ENCODE measurements at regions not wholly inside any gene's neighbourhood (a gene's known extent, or its start where the extent isn't known, plus 50 kb on each side); places are given as distances from the start of the nearest gene placed in this dataset.

DNA sequence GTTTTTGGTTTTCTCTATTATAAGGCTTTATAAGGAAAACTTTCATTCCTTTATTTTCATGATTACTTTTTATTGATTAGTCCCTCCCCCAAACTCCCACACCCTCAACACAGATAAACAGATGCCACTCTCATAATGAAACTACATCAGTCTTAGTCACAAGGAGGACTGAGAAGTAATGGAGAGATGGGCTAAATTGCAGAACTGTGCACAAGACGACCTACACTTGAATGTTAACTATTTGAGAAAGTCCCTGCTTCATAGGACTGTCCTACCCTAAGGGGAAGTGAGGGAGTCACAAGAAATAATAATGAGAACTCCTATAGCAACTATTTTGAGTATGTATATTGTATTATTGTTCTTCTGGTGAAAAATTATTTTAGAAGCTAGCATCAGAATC is 360.8 kb downstream of the RBM43 start:
- DNase-seq (ENCODE audit: low spot score), result no peak

GRCh38 chr2:150895968-150896367 is 365.7 kb downstream of the RBM43 start:
- no peak for DNase-seq (ENCODE audit: low spot score)

DNA sequence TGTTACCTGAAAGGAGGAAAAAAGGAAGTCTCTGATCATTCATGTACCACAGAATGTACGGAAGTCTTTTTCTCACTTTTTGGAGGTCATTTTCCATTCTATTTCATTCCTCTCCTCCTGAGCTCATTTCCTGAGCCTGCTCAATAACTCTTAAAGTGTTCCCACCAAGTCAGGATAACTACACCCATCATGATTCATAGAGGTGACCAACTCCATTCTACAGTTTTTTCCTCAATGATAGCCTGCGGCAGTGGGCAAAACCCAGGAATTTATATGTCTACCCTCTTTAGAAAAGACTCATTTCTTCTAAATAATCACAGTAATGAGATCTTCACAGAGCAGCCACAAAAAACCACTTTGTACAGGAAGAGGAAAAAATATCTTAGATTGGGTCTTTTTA is 372.5 kb downstream of the RBM43 start:
- no peak for DNase-seq (ENCODE audit: low spot score)

DNA sequence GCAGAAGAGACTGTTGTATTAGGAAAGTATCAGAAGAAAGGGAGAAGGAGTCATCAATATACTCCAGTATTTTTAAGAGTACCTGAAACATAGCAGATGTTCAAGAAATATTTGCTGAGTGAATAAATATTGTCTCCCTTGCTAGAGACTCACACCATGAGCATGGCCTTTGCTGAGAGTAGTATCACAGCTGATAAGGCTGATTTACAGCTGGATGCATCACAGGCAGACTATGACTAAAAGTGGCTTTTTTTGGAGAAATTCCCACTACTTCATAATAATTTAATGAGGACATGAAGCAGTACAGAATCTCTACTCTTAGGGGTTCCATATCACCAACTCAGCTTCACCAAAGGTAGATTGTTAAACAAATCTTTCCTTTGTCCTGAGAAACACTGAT is 373.3 kb downstream of the RBM43 start:
- DNase-seq (ENCODE audit: low spot score), result no peak

DNA sequence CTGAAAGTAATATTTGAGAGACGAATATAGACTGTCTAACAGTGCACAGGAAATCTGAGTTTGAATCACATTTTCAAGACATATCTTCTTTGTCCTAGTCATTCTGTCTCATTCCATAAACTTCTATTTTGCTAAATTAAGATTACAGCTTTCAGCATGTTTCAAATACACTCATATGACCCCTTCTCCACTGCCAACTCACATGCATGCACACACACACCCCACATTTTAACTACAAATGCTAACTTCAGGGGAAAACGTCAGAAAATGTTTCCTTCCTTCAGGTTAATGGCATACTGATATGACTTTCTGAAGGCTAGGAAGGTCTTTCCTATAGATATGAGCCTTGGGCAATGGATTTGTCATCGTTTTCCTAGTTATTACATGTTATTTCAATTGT is 373.7 kb downstream of the RBM43 start:
- DNase-seq (ENCODE audit: low spot score), result no peak

DNA sequence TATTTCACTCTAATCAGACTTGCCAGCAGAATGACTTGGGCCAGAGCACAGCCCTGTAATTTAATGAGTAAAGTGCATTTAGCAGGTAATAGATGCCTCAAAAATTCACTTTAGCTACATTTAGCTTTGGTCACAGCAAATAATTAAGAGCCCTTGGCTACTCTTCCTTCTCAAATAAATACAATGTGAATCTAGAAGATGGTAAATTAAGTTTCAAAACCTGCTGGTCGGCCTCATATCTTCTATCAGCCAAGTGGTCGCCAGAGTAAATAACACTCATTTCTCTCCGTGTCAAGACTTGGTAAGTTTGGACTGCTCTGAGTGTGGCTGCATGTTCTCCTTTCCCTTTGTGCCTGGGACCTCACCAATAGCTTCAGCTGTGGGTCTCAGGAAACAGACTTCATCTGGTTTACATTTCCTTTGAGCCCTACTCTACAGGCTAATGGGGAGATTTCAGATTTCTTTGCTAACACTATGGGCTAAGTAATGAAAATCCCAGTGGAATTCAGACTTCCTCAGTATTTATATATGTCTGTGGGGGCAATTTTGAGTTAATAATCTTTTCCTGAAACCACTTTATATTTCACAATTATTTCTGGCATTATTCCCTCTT is 375.8 kb downstream of the RBM43 start:
- DNase-seq (ENCODE audit: low spot score), result no peak

DNA sequence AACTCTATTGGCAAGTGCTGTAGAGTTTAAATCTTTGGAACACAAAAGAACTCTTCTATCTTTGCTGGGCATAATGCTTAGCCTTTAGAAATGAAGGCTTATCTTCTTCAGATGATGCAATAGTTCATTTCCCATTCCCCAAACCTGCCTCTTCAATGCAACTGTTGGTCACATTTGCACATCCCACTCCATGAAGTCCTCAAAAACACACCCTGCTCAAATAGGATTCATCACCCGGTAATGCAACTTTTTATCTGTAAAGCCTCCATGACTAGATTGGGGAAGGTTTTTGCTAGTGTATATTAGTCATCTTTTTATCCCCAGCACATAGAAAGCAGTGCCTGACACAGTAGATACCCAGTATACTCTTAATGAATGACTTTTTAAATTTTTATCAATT is 376.4 kb downstream of the RBM43 start:
- no peak for DNase-seq (ENCODE audit: low spot score)

GRCh38 chr2:150883613-150883895 is 378.1 kb downstream of the RBM43 start:
- DNase-seq (ENCODE audit: low spot score), result no peak

DNA sequence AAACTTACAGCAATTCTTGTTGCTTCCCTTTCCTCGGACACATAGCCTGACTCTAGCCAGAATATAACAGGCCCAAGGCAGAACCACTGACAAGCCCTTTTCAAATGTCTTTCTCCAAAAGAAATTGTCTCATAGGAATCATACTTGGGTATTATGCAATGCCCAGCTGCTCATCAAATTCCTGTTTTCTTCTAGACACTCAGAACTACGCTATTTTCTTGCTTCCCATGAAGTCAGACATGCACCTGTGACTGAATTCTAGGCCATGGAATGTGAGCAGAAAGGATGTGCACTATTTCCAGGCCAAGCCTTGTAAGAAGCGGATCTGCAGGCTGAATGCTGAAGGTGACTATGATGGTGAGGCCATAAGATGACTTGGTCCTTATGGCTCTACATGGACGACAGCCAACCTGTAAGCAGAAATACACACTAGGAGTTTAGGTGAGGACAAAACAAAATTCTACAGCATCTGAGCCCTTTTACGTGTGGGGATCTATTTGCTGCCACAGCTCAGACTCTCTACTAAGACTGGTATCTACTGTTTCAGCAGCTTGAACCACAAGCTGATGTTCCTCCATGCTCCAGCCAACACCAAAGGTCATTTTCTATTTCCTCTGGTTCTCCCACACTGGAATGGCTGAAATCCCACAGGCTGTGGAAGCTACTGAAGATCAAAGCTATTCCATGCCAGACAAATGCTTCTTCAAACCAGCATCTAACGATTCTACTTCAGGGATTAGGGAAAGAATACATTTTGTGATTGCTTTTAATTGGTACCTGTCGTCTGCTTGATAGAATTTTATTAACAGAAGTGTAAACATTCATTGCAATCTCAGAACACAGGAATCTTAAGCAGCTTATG is 378.7 kb downstream of the RBM43 start:
- DNase-seq (ENCODE audit: low spot score), result no peak

DNA sequence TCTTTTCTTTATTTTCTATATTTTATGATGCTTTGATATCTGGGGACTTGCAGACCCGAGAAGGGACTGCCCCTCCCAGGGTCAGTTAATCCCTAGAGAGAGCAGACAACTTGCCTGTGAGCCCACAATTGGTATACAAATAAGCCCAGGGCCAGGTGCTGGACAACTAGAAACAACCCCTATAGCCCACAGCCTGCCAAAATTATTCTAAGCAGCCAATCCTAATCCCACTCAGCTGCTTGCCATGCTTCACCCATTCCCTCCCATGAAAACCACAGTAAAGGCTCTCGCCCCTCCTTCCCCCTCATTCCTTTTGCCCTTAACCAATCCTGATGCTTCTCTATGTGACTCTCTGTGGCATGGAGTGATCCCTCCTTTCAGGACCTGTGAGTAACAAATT is 380.7 kb downstream of the RBM43 start:
- DNase-seq (ENCODE audit: low spot score), result no peak

- no peak for DNase-seq (ENCODE audit: low spot score)
Measured at GRCh38 chr2:150878356-150878755, 383.3 kb downstream of the RBM43 start.

DNA sequence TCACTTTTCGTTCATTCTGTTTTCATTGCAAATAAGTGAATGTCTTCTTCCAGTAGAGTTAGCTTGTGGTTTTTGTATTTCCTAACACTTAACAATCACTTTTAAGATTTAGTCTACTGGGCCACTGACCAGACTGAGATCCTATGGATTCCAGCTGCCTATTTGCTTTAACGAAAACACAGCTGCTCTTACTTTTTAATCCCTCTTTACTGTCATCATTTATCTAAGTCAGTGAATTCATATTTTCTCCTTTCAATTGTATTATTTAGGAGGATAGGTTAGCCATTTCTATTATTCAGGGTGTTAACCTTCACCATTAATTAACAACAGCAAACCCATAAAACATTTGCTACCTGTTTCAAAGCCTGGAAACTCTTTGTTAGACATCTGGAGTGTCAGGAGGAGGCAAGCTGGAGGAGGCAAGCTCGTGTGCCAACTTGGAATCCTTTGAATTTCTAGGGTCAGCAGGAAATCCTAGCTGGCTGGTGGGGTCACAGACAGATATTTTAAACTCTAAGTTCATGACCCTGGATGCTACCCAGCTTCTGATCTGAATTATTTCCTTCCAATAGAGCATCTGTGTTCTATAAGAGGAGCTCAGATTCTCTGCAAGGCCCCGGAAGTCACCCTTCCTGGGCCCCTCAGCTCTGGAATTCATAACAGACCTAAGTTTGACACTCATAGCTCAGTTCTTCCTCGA is 385.3 kb downstream of the RBM43 start:
- DNase-seq (ENCODE audit: low spot score), result no peak

- DNase-seq (ENCODE audit: low spot score), result no peak
Measured at GRCh38 chr2:150873396-150873772, 385.9 kb upstream of the RND3 start.

GRCh38 chr2:150872756-150873395 is 385.4 kb upstream of the RND3 start:
- no peak for DNase-seq (ENCODE audit: low spot score)

GRCh38 chr2:150866431-150866830 is 379.0 kb upstream of the RND3 start:
- no peak for DNase-seq (ENCODE audit: low spot score)

DNA sequence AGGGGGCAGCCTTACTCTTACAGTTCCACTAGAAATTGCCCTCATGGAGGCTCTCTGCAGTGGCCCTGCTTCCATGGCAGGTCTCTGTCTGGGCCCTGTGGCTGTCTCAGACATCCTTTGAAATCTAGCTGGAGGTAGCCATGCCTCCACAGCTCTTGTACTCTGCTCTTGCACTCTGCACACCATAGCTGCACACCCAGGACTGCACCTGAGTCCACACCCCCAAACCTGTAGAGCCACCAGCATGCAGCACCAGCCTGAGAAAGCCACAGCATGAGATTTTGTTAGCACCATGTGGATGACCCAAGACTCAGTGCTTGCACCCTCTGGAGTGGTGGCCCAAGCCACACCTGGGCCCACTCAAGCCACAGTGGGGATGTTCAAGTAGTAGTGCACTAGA is 376.2 kb upstream of the RND3 start:
- DNase-seq (ENCODE audit: low spot score), result no peak

DNA sequence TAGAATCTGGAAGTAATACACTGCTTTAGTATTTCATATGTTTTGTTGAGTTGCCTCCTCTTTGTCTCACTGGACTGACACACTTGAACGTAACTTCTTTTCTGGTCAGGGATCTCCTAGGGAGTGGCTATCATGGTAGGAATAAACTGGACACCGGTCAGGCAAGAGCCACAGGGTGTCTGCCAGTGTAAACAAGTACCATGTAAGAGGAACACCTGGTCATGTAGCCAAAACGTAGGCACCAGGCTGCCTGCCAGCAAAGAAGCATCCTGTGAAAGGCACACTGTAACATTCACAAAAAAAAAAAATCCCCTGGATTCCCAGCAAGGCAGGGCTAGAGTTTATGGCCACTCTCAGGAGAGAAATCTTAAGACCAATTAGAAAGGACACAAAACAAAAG is 372.8 kb upstream of the RND3 start:
- DNase-seq (ENCODE audit: low spot score), result no peak

GRCh38 chr2:150859877-150860276 is 372.4 kb upstream of the RND3 start:
- DNase-seq (ENCODE audit: low spot score), result no peak

- DNase-seq (ENCODE audit: low spot score), result no peak
Measured at GRCh38 chr2:150859162-150859561, 371.7 kb upstream of the RND3 start.

GRCh38 chr2:150858382-150858781 is 370.9 kb upstream of the RND3 start:
- no peak for DNase-seq (ENCODE audit: low spot score)

- no peak for DNase-seq (ENCODE audit: low spot score)
Measured at GRCh38 chr2:150856596-150857281, 369.3 kb upstream of the RND3 start.

DNA sequence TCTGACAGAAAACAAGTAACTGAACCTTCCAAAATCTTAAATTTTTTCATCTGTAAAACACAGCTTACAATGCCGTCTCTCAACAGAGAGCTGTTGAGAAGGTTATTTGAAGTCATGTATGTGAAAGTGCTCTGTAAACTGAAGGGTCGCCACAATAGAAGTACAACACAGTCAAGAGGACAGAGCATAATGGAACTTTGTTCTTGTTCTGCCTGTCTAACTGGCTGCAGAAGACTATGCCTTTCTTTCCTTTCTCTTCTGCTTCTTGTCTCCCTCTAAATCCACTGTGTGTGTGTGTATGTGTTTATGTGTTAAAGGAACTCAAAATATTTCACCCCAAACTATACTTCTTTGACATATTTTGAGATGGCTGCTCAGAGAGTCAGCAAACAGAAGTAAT is 365.8 kb upstream of the RND3 start:
- no peak for DNase-seq (ENCODE audit: low spot score)

All from activated CD4-positive, alpha-beta T cell treated with anti-CD3 and anti-CD28 coated beads, Interleukin-2, Interleukin-4, amounts not matched to agents 100 ng/mL and 50 ng/mL, durations not matched to agents 16 hours and 8 hours (primary cell).